PC-3 (cell line): ENCODE measurements at regions not wholly inside any gene's neighbourhood (a gene's known extent, or its start where the extent isn't known, plus 50 kb on each side); places are given as distances from the start of the nearest gene placed in this dataset.

ENCODE experiments used
- ATAC-seq: fragments of 200-7000 bp; cut with Tn5 transposase; 2 replicates; pipeline ENCODE4 v1.9.1; 2020; ENCODE audit warnings: mild to moderate bottlenecking, moderate library complexity
- BruUV-seq: library from RNA; stranded (reverse); fragments of 400-500 nt; replicated peaks from 2 replicates; lab custom pipeline; 2021; lab: Mats Ljungman, UMichigan
- CTCF ChIA-PET: fragments of 300-600 bp; sonication (Branson Sonifier 250); formaldehyde crosslinking; loops from one replicate; lab custom pipeline; 2022; ENCODE audit warnings: antibody characterized with exemption; lab: Charles Lee
- POLR2A ChIA-PET: fragments of 300-600 bp; sonication (Branson Sonifier 250); formaldehyde crosslinking; loops from one replicate; lab custom pipeline; 2022; ENCODE audit warnings: antibody characterized with exemption; ENCODE audit not compliant: unreplicated experiment; lab: Charles Lee
- DNase-seq: peaks from one replicate; pipeline ENCODE4 v3.0.0-alpha.2; 2015
- H2AFZ ChIP-seq: fragments of 300-600 bp; sonication (generic); 2 replicates; pipeline ENCODE4 v1.6.0; 2016; ENCODE audit warnings: antibody characterized with exemption, low read length
- H3F3A ChIP-seq: fragments of 300-600 bp; sonication (generic); one replicate; pipeline ENCODE4 v1.6.0; 2017; ENCODE audit warnings: antibody characterized with exemption, low read length, control low read depth, mild to moderate bottlenecking; ENCODE audit not compliant: unreplicated experiment
- H3K27ac ChIP-seq: fragments of 300-600 bp; sonication (generic); 2 replicates; pipeline ENCODE4 v1.5.1; 2016; ENCODE audit warnings: mild to moderate bottlenecking, low read length
- H3K27me3 ChIP-seq: fragments of 300-600 bp; sonication (generic); 2 replicates; pipeline ENCODE4 v1.6.1; 2016; ENCODE audit warnings: low read length, mixed read lengths
- H3K36me3 ChIP-seq: fragments of 300-600 bp; sonication (generic); 2 replicates; pipeline ENCODE4 v1.6.1; 2016; ENCODE audit warnings: low read depth, mixed run types, low read length, mixed read lengths
- H3K4me1 ChIP-seq: fragments of 300-600 bp; sonication (generic); 2 replicates; pipeline ENCODE4 v1.5.1; 2016; ENCODE audit warnings: low read length; ENCODE audit not compliant: insufficient read depth
- H3K4me2 ChIP-seq: fragments of 300-600 bp; sonication (generic); 2 replicates; pipeline ENCODE4 v1.6.0; 2016; ENCODE audit warnings: low read length
- H3K4me3 ChIP-seq: fragments of 300-600 bp; sonication (generic); 2 replicates; pipeline ENCODE4 v1.5.1; 2016; ENCODE audit warnings: mild to moderate bottlenecking, low read length, mixed read lengths
- H3K79me2 ChIP-seq: fragments of 300-600 bp; sonication (generic); 2 replicates; pipeline ENCODE4 v1.6.1; 2017; ENCODE audit warnings: low read length, mixed read lengths
- H3K9ac ChIP-seq: fragments of 300-600 bp; sonication (generic); 2 replicates; pipeline ENCODE4 v1.6.0; 2016; ENCODE audit warnings: mild to moderate bottlenecking, low read length
- H3K9me2 ChIP-seq: fragments of 300-600 bp; sonication (generic); replicated peaks from 2 replicates; pipeline ENCODE4 v1.6.1; 2016; ENCODE audit warnings: mixed run types, low read length, mixed read lengths
- H3K9me3 ChIP-seq: fragments of 300-600 bp; sonication (generic); 2 replicates; pipeline ENCODE4 v1.6.1; 2016; ENCODE audit warnings: low read length, mixed read lengths
- H4K20me1 ChIP-seq: fragments of 300-600 bp; sonication (generic); 2 replicates; pipeline ENCODE4 v1.6.1; 2016; ENCODE audit warnings: low read length, mixed read lengths
- EZH2 ChIP-seq: fragments of 300-600 bp; sonication (generic); IDR thresholded peaks from one replicate; pipeline ENCODE4 v1.6.1; 2017; ENCODE audit warnings: antibody characterized with exemption, mild to moderate bottlenecking, low read length; ENCODE audit not compliant: unreplicated experiment
- EZH2phosphoT487 ChIP-seq: fragments of 300-600 bp; sonication (generic); IDR thresholded peaks from 2 replicates; pipeline ENCODE4 v1.6.1; 2018; ENCODE audit warnings: mild to moderate bottlenecking, antibody characterized with exemption, low read length, borderline replicate concordance
- intact Hi-C: fragments of 100-400 bp; cut with micrococcal nuclease; formaldehyde crosslinking; loops from 2 replicates; pipeline ENCODE4 v1.9.0; 2023
- TF ChIP-seq, protein P1 (sequence below): fragments of 300-600 bp; sonication (generic); conservative IDR thresholded peaks from 2 replicates; pipeline ENCODE4 v1.5.1; 2017; ENCODE audit warnings: antibody characterized with exemption, low read depth, mild to moderate bottlenecking, low read length

DNA sequence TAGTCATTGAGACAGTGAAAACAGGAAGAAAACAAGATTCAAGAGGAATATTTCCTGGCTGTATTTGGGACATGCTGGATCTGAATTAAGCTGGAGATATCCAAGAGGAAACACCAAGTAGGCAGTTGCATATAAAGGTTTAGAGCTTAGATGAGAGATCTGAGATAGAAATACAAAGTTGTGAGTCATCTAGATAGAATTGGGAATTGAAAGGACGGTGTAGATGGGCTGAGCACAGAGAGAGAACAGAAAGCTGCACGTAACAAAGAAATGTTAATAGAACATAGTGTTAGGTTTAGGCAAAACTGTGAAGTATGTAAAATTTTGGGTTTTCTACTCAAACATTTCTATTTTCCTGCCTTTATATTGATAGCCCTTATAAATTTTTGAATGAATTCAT is 218.5 kb upstream of the TMEM196 start:
- ChIA-PET CTCF (no interaction called here), POLR2A (interaction anchor here (0.6 kb wide), 1 partner anchor 516 kb away, joined by 3 read pairs; no protein-coding TSS in a partner anchor)
- no peak overlapping the region for H3K4me3 ChIP-seq
- no peaks in the 10 kb centered on the region for H3F3A ChIP-seq
- no peaks in the 10 kb centered on the region for H3K9me2 ChIP-seq
- DNase-seq, result no peak
- no peak overlapping the region for H3K9ac ChIP-seq
- no peak for ATAC-seq
- no peaks in the 10 kb centered on the region for H3K79me2 ChIP-seq
- H3K4me1 ChIP-seq, result no peaks in the 10 kb centered on the region
- H3K36me3 ChIP-seq, result no peaks in the 10 kb centered on the region
- no TSS peak for BruUV-seq
- H2AFZ ChIP-seq, result no peak overlapping the region
- no peaks in the 10 kb centered on the region for H4K20me1 ChIP-seq
- no peaks in the 10 kb centered on the region for H3K9me3 ChIP-seq
- no peak overlapping the region for H3K4me2 ChIP-seq
- intact Hi-C loops, result no loop called here
- TF ChIP-seq EZH2phosphoT487, result no peak
- TF ChIP-seq EZH2, result no peak
- no peak overlapping the region for H3K27ac ChIP-seq
- no peaks in the 10 kb centered on the region for H3K27me3 ChIP-seq

DNA sequence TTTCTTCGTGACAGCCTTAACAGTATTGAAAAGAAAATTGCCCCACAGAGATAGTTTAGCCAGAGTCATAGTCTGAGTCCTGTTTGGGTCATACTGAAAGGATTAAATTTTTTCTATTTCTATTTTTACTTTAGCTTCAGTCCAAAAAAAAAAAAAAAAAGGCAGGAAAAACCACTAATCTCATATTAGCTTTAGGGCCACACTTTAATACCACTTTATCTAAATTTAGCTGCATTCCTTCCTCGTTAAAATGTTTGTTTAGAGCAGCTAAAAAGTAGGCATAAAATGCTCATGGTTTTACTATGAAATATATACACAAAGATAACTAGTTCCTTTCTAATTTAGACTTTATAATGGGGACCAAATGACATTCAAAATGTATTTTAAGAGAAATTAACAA is 216.5 kb upstream of the TMEM196 start:
- Histone ChIP-seq H3K4me1 (no peaks in the 10 kb centered on the region), H3K4me3 (no peak overlapping the region), H3K36me3 (no peaks in the 10 kb centered on the region), H3F3A (no peaks in the 10 kb centered on the region), H3K4me2 (no peak overlapping the region), H3K27ac (no peak overlapping the region), H3K9me2 (no peaks in the 10 kb centered on the region), H3K27me3 (no peaks in the 10 kb centered on the region), H2AFZ (no peak overlapping the region), H3K9ac (no peak overlapping the region), H3K9me3 (no peaks in the 10 kb centered on the region), H4K20me1 (no peaks in the 10 kb centered on the region), H3K79me2 (no peaks in the 10 kb centered on the region)
- DNase-seq (no peak), ATAC-seq (no peak)
- intact Hi-C loops, result no loop called here
- CTCF ChIA-PET, result interaction anchor here (0.7 kb wide), 1 partner anchor 608 kb away, joined by 3 read pairs; no protein-coding TSS in a partner anchor
- no TSS peak for BruUV-seq
- POLR2A ChIA-PET, result interaction anchor here (0.6 kb wide), 1 partner anchor 543 kb away, joined by 4 read pairs; no protein-coding TSS in a partner anchor
- TF ChIP-seq, protein P1, sequence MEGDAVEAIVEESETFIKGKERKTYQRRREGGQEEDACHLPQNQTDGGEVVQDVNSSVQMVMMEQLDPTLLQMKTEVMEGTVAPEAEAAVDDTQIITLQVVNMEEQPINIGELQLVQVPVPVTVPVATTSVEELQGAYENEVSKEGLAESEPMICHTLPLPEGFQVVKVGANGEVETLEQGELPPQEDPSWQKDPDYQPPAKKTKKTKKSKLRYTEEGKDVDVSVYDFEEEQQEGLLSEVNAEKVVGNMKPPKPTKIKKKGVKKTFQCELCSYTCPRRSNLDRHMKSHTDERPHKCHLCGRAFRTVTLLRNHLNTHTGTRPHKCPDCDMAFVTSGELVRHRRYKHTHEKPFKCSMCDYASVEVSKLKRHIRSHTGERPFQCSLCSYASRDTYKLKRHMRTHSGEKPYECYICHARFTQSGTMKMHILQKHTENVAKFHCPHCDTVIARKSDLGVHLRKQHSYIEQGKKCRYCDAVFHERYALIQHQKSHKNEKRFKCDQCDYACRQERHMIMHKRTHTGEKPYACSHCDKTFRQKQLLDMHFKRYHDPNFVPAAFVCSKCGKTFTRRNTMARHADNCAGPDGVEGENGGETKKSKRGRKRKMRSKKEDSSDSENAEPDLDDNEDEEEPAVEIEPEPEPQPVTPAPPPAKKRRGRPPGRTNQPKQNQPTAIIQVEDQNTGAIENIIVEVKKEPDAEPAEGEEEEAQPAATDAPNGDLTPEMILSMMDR, result no peak
- TF ChIP-seq EZH2, result no peak
- no peak for TF ChIP-seq EZH2phosphoT487

DNA sequence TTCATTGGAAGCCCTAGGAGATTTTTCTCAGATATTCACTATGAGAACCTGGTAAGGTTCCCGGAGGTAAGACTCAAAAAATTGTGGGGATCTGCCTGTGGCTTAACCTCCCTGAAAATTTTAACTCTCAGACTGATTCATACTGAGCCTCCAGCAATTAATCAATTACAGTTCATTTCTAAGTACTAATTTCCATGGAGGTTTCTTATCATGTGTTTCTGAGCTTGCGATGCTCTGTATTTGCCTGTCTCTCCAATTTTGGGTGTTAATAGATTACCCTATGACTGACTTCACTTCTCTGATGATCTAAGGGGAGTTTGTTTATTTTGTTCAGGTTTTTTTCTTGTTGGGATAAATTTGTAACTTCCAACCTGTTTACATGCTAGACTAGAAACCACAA is 215.4 kb upstream of the TMEM196 start:
- no peaks in the 10 kb centered on the region for H4K20me1 ChIP-seq
- BruUV-seq, result no TSS peak
- H3K4me1 ChIP-seq, result no peaks in the 10 kb centered on the region
- H3K9ac ChIP-seq, result no peak overlapping the region
- ChIA-PET CTCF (no interaction called here), POLR2A (no interaction called here)
- H3K4me2 ChIP-seq, result no peak overlapping the region
- H3K79me2 ChIP-seq, result no peaks in the 10 kb centered on the region
- no peak overlapping the region for H2AFZ ChIP-seq
- intact Hi-C loops, result no loop called here
- no peaks in the 10 kb centered on the region for H3K9me2 ChIP-seq
- H3K4me3 ChIP-seq, result no peak overlapping the region
- H3K36me3 ChIP-seq, result no peaks in the 10 kb centered on the region
- no peaks in the 10 kb centered on the region for H3K27me3 ChIP-seq
- TF ChIP-seq EZH2phosphoT487, result no peak
- TF ChIP-seq, protein P1, result no peak
- no peak for TF ChIP-seq EZH2
- no peaks in the 10 kb centered on the region for H3F3A ChIP-seq
- ATAC-seq, result no peak
- no peaks in the 10 kb centered on the region for H3K9me3 ChIP-seq
- H3K27ac ChIP-seq, result no peak overlapping the region
- DNase-seq, result no peak
